Globus pallidus (tissue), 1 donor: ENCODE measurements at regions not wholly inside any gene's neighbourhood (a gene's known extent, or its start where the extent isn't known, plus 50 kb on each side); places are given as distances from the start of the nearest gene placed in this dataset.
"Not testable (repeated sequence)": the region's sequence is repeated elsewhere in the genome, so short reads cannot be mapped to it uniquely, and the experiment has no call there.

Experiments
- DNase-seq: peaks from one replicate; pipeline ENCODE4 v3.0.0-alpha.2; 2015; ENCODE audit warnings: low spot score

GRCh38 chr13:63337921-63338320 lies 1922.3 kb upstream of the PCDH20 start:
- no peak for DNase-seq

DNA sequence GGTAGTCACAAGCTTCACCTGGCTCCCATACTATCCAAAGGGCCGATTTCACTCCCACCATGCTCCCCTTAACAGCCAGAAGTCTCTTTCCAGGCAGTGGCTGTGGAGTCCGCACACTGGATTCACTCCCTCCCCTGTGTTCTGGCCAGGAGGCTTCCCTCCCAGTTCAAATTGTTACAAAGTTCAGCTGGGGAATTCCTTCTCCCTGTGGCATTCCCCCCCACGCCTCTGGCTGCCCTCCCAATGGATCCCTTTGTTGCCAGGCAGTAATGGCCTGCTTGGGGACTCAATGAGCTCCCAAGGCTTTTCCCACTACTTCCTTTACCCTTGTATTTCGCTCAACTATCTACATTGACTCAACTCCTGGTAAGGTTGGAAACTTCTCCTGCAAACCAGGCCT lies 1921.4 kb upstream of the PCDH20 start:
- no peak for DNase-seq

DNA sequence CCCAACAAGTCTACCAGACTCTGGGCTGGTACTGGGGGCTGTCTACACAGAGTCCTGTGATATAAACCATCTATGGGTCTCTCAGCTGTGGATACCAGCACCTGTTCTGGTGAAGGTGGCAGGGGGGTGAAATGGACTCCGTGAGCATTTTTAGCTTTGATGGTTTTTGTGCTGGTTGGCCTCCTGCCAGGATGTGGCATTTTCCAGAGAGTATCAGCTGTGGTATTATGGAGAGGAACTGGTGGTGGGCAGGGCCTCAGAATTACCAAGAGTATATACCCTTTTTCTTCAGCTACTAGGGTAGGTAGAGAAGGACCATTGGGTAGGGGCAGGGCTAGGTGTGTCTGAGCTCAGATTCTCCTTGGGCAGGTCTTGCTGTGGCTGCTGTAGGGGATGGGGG lies 1920.9 kb upstream of the PCDH20 start:
- no peak for DNase-seq

DNA sequence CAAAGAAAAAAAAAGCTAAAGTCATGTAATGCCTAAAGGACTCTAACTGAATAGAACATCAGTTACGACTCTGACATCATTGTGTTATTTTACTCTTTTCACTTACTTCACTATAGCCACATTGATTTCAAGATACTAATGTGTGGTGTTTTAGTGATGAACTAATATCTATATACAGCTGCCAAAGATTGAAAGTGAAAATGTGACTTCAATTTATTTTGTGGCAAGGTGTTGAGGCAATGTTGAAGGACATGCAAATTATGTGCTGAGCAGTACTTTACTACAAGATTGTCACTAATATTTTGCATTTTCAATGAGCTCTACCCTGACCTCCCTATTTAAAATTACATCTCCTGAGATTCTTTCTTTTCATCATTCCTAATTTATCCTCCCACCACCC lies 1911.9 kb upstream of the PCDH20 start:
- DNase-seq: no peak

DNA sequence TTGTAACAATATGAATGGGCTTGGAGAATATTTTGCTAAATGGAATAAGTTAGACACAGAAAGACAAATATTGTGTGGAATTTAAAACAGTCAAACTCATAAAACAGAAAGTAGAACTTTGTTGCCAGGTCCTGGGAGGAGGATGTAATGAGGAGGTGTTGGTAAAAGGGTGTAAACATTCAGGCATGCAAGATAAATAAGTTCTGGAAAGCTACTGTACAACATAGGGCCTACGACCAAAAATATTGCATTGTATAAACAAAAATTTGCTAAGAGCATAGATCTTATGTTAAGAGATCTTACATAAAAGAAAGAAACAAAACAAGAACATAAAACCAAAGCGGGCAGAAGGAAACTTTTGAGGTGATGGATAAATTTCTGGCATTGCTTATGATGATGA lies 1907.8 kb upstream of the PCDH20 start:
- DNase-seq: no peak

- no peak for DNase-seq
These were observed 1895.9 kb upstream of the PCDH20 start for GRCh38 chr13:63311587-63311986.

- DNase-seq: no peak
These were observed 1893.0 kb upstream of the PCDH20 start for GRCh38 chr13:63308549-63309165.

GRCh38 chr13:63307228-63307627 lies 1891.6 kb upstream of the PCDH20 start:
- no peak for DNase-seq

- DNase-seq: no peak
These were observed 1890.0 kb upstream of the PCDH20 start for GRCh38 chr13:63305641-63306133.

DNA sequence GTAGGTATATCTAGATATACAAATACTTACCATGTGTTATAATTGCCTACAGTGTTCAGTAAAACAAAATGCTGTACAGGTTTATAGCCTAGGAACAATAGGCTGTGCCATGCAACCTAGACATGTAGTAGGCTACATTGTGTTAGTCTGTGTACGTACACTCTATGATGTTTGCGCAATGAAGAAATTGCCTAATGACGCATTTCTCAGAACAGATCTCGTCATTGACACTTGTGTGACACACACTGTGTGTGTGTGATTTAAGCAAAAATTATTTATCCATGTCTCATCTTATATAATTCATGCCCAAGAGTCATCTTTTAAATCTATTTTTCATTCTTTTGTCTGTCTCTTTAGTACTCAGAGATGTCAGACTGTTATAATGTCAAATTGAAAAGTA lies 1888.8 kb upstream of the PCDH20 start:
- no peak for DNase-seq

DNA sequence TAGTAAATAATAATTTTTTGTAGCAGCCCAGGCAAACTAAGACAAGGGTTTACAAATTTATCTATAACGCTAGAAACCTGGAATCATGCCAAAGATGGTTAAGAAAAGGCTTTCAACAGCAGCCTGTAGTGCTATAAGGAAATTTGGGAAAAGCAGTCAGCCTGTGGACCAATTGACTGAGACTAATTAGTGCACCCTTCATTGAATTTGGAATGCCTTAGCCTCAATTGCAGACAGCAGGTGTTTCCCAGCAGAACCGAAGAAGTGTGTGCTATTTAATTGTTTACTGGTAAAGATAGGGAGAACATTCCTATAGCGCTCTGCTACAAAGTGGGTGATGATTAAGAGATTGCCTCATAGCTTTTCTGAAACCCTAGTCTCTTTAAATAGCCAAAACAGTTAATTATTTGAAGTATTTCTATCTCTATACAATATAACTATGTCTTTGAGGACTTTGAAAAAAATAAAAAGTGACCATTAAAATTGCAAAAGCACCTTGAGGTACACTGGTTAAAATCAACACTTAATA lies 1884.3 kb upstream of the PCDH20 start:
- no peak for DNase-seq

DNA sequence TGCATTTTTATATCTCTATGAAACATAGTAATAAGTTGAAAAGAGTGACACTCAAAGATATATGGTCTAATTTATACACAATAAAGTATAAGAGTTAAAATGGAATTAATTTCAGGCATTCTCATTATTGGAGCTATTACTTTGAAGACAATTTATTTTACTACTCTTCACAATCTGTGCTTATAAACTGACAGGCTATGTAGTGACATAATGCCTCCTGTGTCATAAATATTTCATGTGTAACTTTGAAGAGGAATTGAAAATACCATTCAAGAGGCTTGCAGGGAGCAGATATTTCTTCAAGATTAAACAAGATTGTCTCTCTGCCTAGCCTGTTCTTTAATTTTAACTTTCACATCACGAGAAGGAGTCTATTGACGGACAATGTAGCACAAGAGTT lies 1881.5 kb upstream of the PCDH20 start:
- no peak for DNase-seq

DNA sequence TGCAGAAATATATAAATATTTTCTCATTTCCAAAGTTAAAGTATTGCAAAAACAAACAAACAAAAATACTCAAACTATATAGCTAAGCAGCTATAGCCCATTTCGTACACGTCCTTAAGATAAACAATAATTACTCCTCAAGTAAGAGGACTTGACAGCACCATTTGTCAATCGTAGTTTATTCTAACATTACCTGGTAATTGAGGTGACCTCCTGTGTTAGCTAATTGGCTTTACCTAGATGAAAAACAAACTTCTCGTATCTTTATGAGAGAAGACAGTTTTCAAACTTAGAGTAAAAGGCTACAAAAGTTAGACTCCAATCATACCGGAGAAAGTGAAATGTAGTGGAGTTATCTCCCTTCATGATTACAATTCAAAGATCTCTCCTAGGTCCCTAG lies 1876.1 kb upstream of the PCDH20 start:
- no peak for DNase-seq

GRCh38 chr13:63288576-63288975 lies 1872.9 kb upstream of the PCDH20 start:
- DNase-seq: no peak

- DNase-seq: no peak
These were observed 1872.3 kb upstream of the PCDH20 start for GRCh38 chr13:63287926-63288325.

GRCh38 chr13:63285426-63285825 lies 1869.8 kb upstream of the PCDH20 start:
- no peak for DNase-seq

GRCh38 chr13:63279136-63279535 lies 1863.5 kb upstream of the PCDH20 start:
- DNase-seq: no peak

- DNase-seq: no peak
These were observed 1859.1 kb upstream of the PCDH20 start for GRCh38 chr13:63274772-63275171.

GRCh38 chr13:63249411-63250187 lies 1834.0 kb upstream of the PCDH20 start:
- no peak for DNase-seq

DNA sequence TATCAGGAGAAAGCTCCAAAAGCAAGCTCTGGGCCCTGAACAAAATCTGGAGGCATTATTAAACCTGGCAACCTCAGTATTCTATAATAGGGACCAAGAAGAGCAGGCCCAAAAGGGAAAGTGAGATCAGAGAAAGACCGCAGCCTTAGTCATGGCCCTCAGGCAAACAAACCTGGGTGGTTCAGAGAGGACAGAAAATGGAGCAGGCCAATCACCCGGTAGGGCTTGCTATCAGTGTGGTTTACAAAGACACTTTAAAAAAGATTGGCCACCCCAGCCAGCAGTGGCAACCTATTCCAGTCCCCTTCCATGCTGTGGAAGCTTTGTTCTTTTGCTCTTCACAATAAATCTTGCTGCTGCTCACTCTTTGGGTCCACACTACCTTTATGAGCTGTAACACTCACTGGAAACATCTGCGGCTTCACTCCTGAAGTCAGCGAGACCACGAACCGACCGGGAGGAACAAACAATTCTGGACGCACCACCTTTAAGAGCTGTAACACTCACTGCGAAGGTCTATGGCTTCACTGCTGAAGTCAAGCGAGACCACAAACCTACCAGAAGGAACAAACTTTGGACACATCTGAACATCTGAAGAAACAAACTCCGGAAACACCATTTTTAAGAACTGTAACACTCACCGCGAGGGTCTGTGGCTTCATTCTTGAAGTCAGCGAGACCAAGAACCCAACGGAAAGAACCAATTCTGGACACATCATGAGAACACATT lies 1821.2 kb upstream of the PCDH20 start:
- DNase-seq: not testable (repeated sequence)

DNA sequence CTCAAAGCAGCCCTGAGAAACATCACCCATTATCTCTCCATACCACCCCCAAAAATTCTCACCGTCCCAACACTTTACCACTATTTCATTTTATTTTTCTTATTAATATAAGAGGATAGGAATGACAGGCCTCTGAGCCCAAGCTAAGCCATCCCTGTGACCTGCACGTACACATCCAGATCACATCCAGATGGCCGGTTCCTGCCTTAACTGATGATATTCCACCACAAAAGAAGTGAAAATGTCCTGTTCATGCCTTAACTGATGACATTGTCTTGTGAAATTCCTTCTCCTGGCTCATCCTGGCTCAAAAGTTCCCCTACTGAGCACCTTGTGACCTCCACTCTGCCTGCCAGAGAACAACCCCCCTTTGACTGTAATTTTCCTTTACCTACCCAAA lies 1802.9 kb upstream of the PCDH20 start:
- not testable (repeated sequence) for DNase-seq

GRCh38 chr13:63209330-63210017 lies 1793.8 kb upstream of the PCDH20 start:
- no peak for DNase-seq
